Right cardiac atrium (tissue), 5 donors: ENCODE measurements at regions not wholly inside any gene's neighbourhood (a gene's known extent, or its start where the extent isn't known, plus 50 kb on each side); places are given as distances from the start of the nearest gene placed in this dataset.

Experiments
- ATAC-seq, 2 donors: fragments of 200-7000 bp; cut with Tn5 transposase; one replicate each; pipeline versions ENCODE4 v1.8.0 to v1.9.1; 2020; ENCODE audit warnings: moderate library complexity in 2 of 2, mild to moderate bottlenecking in 1 of 2
- DNase-seq, 3 donors: peaks; one replicate each; pipeline ENCODE4 v3.0.0-alpha.2; 2020
- H3K27ac ChIP-seq: one replicate; pipeline ENCODE4 v1.5.1; 2013; ENCODE audit warnings: mild to moderate bottlenecking, low read length, control low read depth, moderate library complexity
- H3K27me3 ChIP-seq: one replicate; pipeline ENCODE4 v1.6.1; 2013; ENCODE audit not compliant: control insufficient read depth, insufficient read depth
- H3K4me1 ChIP-seq: one replicate; pipeline ENCODE4 v1.6.1; 2013; ENCODE audit warnings: low read length; ENCODE audit not compliant: control insufficient read depth, insufficient read depth
- H3K4me3 ChIP-seq: one replicate; pipeline ENCODE4 v1.5.1; 2013; ENCODE audit warnings: low read length, control low read depth
- H3K9me3 ChIP-seq: one replicate; pipeline ENCODE4 v1.6.1; 2013; ENCODE audit warnings: low read length; ENCODE audit not compliant: control insufficient read depth
- WGBS: extraction: QIAGEN DNeasy Blood & Tissue Kit; methylation state at CpG from one replicate; pipeline ENCODE4 v1.1.7; 2013; 5-methylcytosine and 5-hydroxymethylcytosine counted together
- intact Hi-C, 4 donors: fragments of 100-400 bp; cut with DNase I; formaldehyde crosslinking; loops; one replicate each; pipeline versions ENCODE4 v1.11.0 to v1.14.0; 2022 to 2023
- donor health status: healthy with polysubstance abuse.
- donor health status: DM: no; HTN: yes; CAD: no.
- donor health status: DM: no; HTN: no; CAD: no.
- donor health status: DM: no; HTN: yes; CAD: no; lungs with severe emphysema.
- donor health status: DM: yes; HTN: yes; CAD: no.

GRCh38 chr12:126346087-126346486 is 1280.9 kb downstream of the AACS start:
- DNase-seq (no peak), ATAC-seq (no peak)
- 77% methylated on average over 3 of the region's 3 CpGs for WGBS
- Histone ChIP-seq H3K4me3 (no peak overlapping the region), H3K27ac (no peak overlapping the region), H3K4me1 (no peaks in the 10 kb centered on the region), H3K27me3 (no peaks in the 10 kb centered on the region), H3K9me3 (no peaks in the 10 kb centered on the region)
- intact Hi-C loops = no loop called here

GRCh38 chr12:126347421-126347820 is 1282.2 kb downstream of the AACS start:
- Histone ChIP-seq H3K9me3 (no peaks in the 10 kb centered on the region), H3K27me3 (no peaks in the 10 kb centered on the region), H3K4me3 (no peak overlapping the region), H3K27ac (no peak overlapping the region), H3K4me1 (no peaks in the 10 kb centered on the region)
- 69% methylated on average over 5 of the region's 5 CpGs for WGBS
- ATAC-seq (no peak), DNase-seq (no peak)
- intact Hi-C loops = no loop called here

GRCh38 chr12:126349383-126349782 is 1284.1 kb downstream of the AACS start:
- DNase-seq (no peak), ATAC-seq (no peak)
- 86% methylated on average over 5 of the region's 5 CpGs for WGBS
- Histone ChIP-seq H3K4me3 (no peak overlapping the region), H3K9me3 (no peaks in the 10 kb centered on the region), H3K27me3 (no peaks in the 10 kb centered on the region), H3K27ac (no peak overlapping the region), H3K4me1 (no peaks in the 10 kb centered on the region)
- intact Hi-C loops = no loop called here

GRCh38 chr12:126353604-126354003 is 1288.4 kb downstream of the AACS start:
- H3K4me1 ChIP-seq = no peaks in the 10 kb centered on the region
- intact Hi-C loops = no loop called here
- no peaks in the 10 kb centered on the region for H3K9me3 ChIP-seq
- 21% methylated on average over 1 of the region's 1 CpG for WGBS
- no peak for DNase-seq
- H3K27me3 ChIP-seq = no peaks in the 10 kb centered on the region
- H3K27ac ChIP-seq = no peak overlapping the region
- H3K4me3 ChIP-seq = no peak overlapping the region
- no peak for ATAC-seq

- no peaks in the 10 kb centered on the region for H3K4me1 ChIP-seq
- DNase-seq = no peak
- H3K4me3 ChIP-seq = no peak overlapping the region
- no peak overlapping the region for H3K27ac ChIP-seq
- 58% methylated on average over 4 of the region's 4 CpGs for WGBS
- H3K9me3 ChIP-seq = no peaks in the 10 kb centered on the region
- no peak for ATAC-seq
- H3K27me3 ChIP-seq = no peaks in the 10 kb centered on the region
- intact Hi-C loops = no loop called here
These were observed 1289.4 kb downstream of the AACS start for GRCh38 chr12:126354633-126355032.

GRCh38 chr12:126355346-126355745 is 1290.1 kb downstream of the AACS start:
- Histone ChIP-seq H3K4me3 (no peak overlapping the region), H3K27ac (no peak overlapping the region), H3K4me1 (no peaks in the 10 kb centered on the region), H3K27me3 (no peaks in the 10 kb centered on the region), H3K9me3 (no peaks in the 10 kb centered on the region)
- intact Hi-C loops = no loop called here
- DNase-seq (no peak), ATAC-seq (no peak)
- WGBS = 81% methylated on average over 2 of the region's 2 CpGs

- intact Hi-C loops = no loop called here
- Histone ChIP-seq H3K27ac (no peak overlapping the region), H3K9me3 (peaks cover 3% of the 10 kb centered on the region), H3K4me3 (no peak overlapping the region), H3K27me3 (no peaks in the 10 kb centered on the region), H3K4me1 (no peaks in the 10 kb centered on the region)
- ATAC-seq (no peak), DNase-seq (no peak)
- WGBS = 84% methylated on average over 5 of the region's 5 CpGs
These were observed 1293.6 kb downstream of the AACS start for GRCh38 chr12:126358806-126359205.

- DNase-seq (no peak), ATAC-seq (no peak)
- H3K4me3 ChIP-seq = no peak overlapping the region
- WGBS = 72% methylated on average over 3 of the region's 3 CpGs
- H3K27me3 ChIP-seq = no peaks in the 10 kb centered on the region
- no peak overlapping the region for H3K27ac ChIP-seq
- intact Hi-C loops = no loop called here
- H3K9me3 ChIP-seq = peaks cover 3% of the 10 kb centered on the region
- H3K4me1 ChIP-seq = no peaks in the 10 kb centered on the region
These were observed 1294.0 kb downstream of the AACS start for GRCh38 chr12:126359216-126359615.

- intact Hi-C loops = no loop called here
- DNase-seq (no peak), ATAC-seq (no peak)
- Histone ChIP-seq H3K27me3 (no peaks in the 10 kb centered on the region), H3K4me1 (no peaks in the 10 kb centered on the region), H3K9me3 (peaks cover 3% of the 10 kb centered on the region), H3K27ac (no peak overlapping the region), H3K4me3 (no peak overlapping the region)
- WGBS = 80% methylated on average over 3 of the region's 3 CpGs
These were observed 1296.6 kb downstream of the AACS start for GRCh38 chr12:126361804-126362203.

- intact Hi-C loops = no loop called here
- no peaks in the 10 kb centered on the region for H3K4me1 ChIP-seq
- ATAC-seq (no peak), DNase-seq (no peak)
- H3K27ac ChIP-seq = no peak overlapping the region
- H3K9me3 ChIP-seq = peaks cover 3% of the 10 kb centered on the region
- H3K4me3 ChIP-seq = no peak overlapping the region
- 70% methylated on average over 5 of the region's 5 CpGs for WGBS
- no peaks in the 10 kb centered on the region for H3K27me3 ChIP-seq
These were observed 1297.3 kb downstream of the AACS start for GRCh38 chr12:126362493-126362892.

GRCh38 chr12:126362964-126363363 is 1297.7 kb downstream of the AACS start:
- H3K4me1 ChIP-seq = no peaks in the 10 kb centered on the region
- DNase-seq (no peak), ATAC-seq (no peak)
- no peaks in the 10 kb centered on the region for H3K27me3 ChIP-seq
- no peak overlapping the region for H3K27ac ChIP-seq
- 62% methylated on average over 9 of the region's 9 CpGs for WGBS
- no peak overlapping the region for H3K4me3 ChIP-seq
- intact Hi-C loops = no loop called here
- H3K9me3 ChIP-seq = peaks cover 3% of the 10 kb centered on the region
